ENCODE measurements at regions not wholly inside any gene's neighbourhood (a gene's known extent, or its start where the extent isn't known, plus 50 kb on each side); places are given as distances from the start of the nearest gene placed in this dataset.

GRCh38 chr5:114176356-114176755 is 185.5 kb upstream of the KCNN2 start:
- TF ChIP-seq CTCF (IDR thresholded peaks at IDR 0.05 in 4 of 5, conservative IDR thresholded peaks at IDR 0.05 in 1 of 5) (no peak), POLR2A (IDR thresholded peaks at IDR 0.05) (no peak)
